ENCODE measurements at regions not wholly inside any gene's neighbourhood (a gene's known extent, or its start where the extent isn't known, plus 50 kb on each side); places are given as distances from the start of the nearest gene placed in this dataset.
A peak's percentile ranks its signal among the peaks of the same experiment; 100 is the strongest.

GRCh38 chr13:40013554-40013953 lies 358.1 kb downstream of the COG6 start (continued):
- no peak for TF ChIP-seq ZNF462 (CRISPR knock-in tag; IDR thresholded peaks at IDR 0.05)
- TF ChIP-seq JUNB (IDR thresholded peaks at IDR 0.05; ENCODE audit: unreplicated experiment) = no peak

- H4K20me1 ChIP-seq (replicated peaks; ENCODE audit: insufficient read depth) = no peaks in the 10 kb centered on the region
- no peak overlapping the region for H3K27ac ChIP-seq (ENCODE audit: low read depth)
- Mint-ChIP-seq H3K27me3 (ENCODE audit: insufficient read depth, low read depth, poor library complexity) (peaks cover 1% of the 10 kb centered on the region), H3K9me3 (no peaks in the 10 kb centered on the region; the same call in 2 of the 3 replicates), H3K4me1 (peaks cover 7% of the 10 kb centered on the region), H3K4me3 (no peak overlapping the region), H3K36me3 (ENCODE audit: low read depth) (no peaks in the 10 kb centered on the region), H3K27ac (0 out of 2 replicates have a peak overlapping the region, but pooled peaks have one; percentile 19)
- H3K9me2 ChIP-seq (ENCODE audit: insufficient read depth) = no peaks in the 10 kb centered on the region
- no peak overlapping the region for H3K4me2 ChIP-seq
- DNase-seq (ENCODE audit: low spot score) = no peak
- H3F3A ChIP-seq (replicated peaks; ENCODE audit: low read depth) = no peaks in the 10 kb centered on the region
- H3K36me3 ChIP-seq (ENCODE audit: insufficient read depth) = no peaks in the 10 kb centered on the region
- H3K27me3 ChIP-seq (ENCODE audit: insufficient read depth) = no peaks in the 10 kb centered on the region
- H3K4me3 ChIP-seq = no peak overlapping the region
- no peaks in the 10 kb centered on the region for H3K4me1 ChIP-seq (ENCODE audit: insufficient read depth)
- H3K79me2 ChIP-seq (replicated peaks; ENCODE audit: insufficient read depth) = no peaks in the 10 kb centered on the region
- H2AFZ ChIP-seq = peak overlapping the region; percentile 60
- ATAC-seq = no peak
- TF ChIP-seq EZH2phosphoT487 (IDR thresholded peaks at IDR 0.05; ENCODE audit: unreplicated experiment) (no peak), ZNF331 (CRISPR knock-in tag; IDR thresholded peaks at IDR 0.05; ENCODE audit: low read depth) (no peak), ZNF114 (CRISPR knock-in tag; IDR thresholded peaks at IDR 0.05) (no peak), STAT1 (IDR thresholded peaks at IDR 0.05; ENCODE audit: unreplicated experiment) (no peak), CTCF (conservative IDR thresholded peaks at IDR 0.05; ENCODE audit: low read depth in 2 of 2) (no peak), REST (IDR thresholded peaks at IDR 0.05; ENCODE audit: unreplicated experiment) (no peak), JUNB (IDR thresholded peaks at IDR 0.05; ENCODE audit: unreplicated experiment) (no peak)
Measured at GRCh38 chr13:40016953-40017660, 361.6 kb downstream of the COG6 start.

Measured in GM23338 (cell line).